Small intestine (tissue), 7 donors: ENCODE measurements at regions not wholly inside any gene's neighbourhood (a gene's known extent, or its start where the extent isn't known, plus 50 kb on each side); places are given as distances from the start of the nearest gene placed in this dataset.

Experiments used
- DNase-seq, 2 donors: peaks; one replicate each; pipeline versions ENCODE4 v3.0.0 to v3.0.0-alpha.2; 2013
- FAIRE-seq: peaks from 2 replicates; lab custom pipeline; 2012; peaks lifted over from hg19 to GRCh38; lab: Jason Lieb, UNC
- H3K27ac ChIP-seq, 3 donors: one replicate each; pipeline ENCODE4 v1.5.1; 2013; ENCODE audit warnings: low read length in 2 of 3, mild to moderate bottlenecking in 2 of 3, control low read depth in 1 of 3, inconsistent platforms in 1 of 3, low read depth in 1 of 3, moderate library complexity in 1 of 3
- H3K27me3 ChIP-seq, 3 donors: one replicate each; pipeline ENCODE4 v1.6.1; 2013; ENCODE audit warnings: low read length in 3 of 3, inconsistent platforms in 1 of 3; ENCODE audit not compliant: control insufficient read depth in 3 of 3, insufficient read depth in 3 of 3
- H3K36me3 ChIP-seq, 3 donors: one replicate each; pipeline ENCODE4 v1.6.1; 2013; ENCODE audit warnings: low read length in 3 of 3, inconsistent platforms in 1 of 3, low read depth in 1 of 3, mild to moderate bottlenecking in 1 of 3, moderate library complexity in 1 of 3; ENCODE audit not compliant: control insufficient read depth in 3 of 3, insufficient read depth in 2 of 3
- H3K4me1 ChIP-seq, 3 donors: one replicate each; pipeline ENCODE4 v1.6.1; 2013; ENCODE audit warnings: low read length in 2 of 3, inconsistent platforms in 1 of 3, low read depth in 1 of 3, mild to moderate bottlenecking in 1 of 3, moderate library complexity in 1 of 3; ENCODE audit not compliant: control insufficient read depth in 3 of 3, insufficient read depth in 2 of 3
- H3K4me3 ChIP-seq, 3 donors: one replicate each; pipeline ENCODE4 v1.5.1; 2013; ENCODE audit warnings: low read length in 3 of 3, control low read depth in 1 of 3, inconsistent platforms in 1 of 3, low read depth in 1 of 3, mild to moderate bottlenecking in 1 of 3, moderate library complexity in 1 of 3
- H3K9me3 ChIP-seq, 2 donors: one replicate each; pipeline ENCODE4 v1.6.1; 2013; ENCODE audit warnings: low read depth in 1 of 2, low read length in 1 of 2; ENCODE audit not compliant: control insufficient read depth in 2 of 2, insufficient read depth in 1 of 2
- WGBS, 3 donors: extraction: QIAGEN DNeasy Blood & Tissue Kit; methylation state at CpG; one replicate each; pipeline ENCODE4 v1.1.7; 2013; 5-methylcytosine and 5-hydroxymethylcytosine counted together
- donor health status: healthy with polysubstance abuse.
- donor health status: control.
- donor health status: control.
- donor health status: Bipolar disorder and iron deficiency.
- donor health status: healthy.

GRCh38 chr18:40739029-40739428 lies 1216.0 kb upstream of the PIK3C3 start:
- Histone ChIP-seq H3K4me1 (no peaks in the 10 kb centered on the region), H3K4me3 (no peak overlapping the region), H3K27me3 (no peaks in the 10 kb centered on the region), H3K36me3 (no peaks in the 10 kb centered on the region), H3K9me3 (no peaks in the 10 kb centered on the region), H3K27ac (no peak overlapping the region)
- WGBS, 3 donors: 64 to 71% (median 64%) methylated on average over 1 of the region's 1 CpG
- FAIRE-seq: no peak
- no peak for DNase-seq

- Histone ChIP-seq H3K9me3 (no peaks in the 10 kb centered on the region), H3K36me3 (no peaks in the 10 kb centered on the region), H3K27me3 (no peaks in the 10 kb centered on the region), H3K27ac (no peak overlapping the region), H3K4me3 (no peak overlapping the region), H3K4me1 (no peaks in the 10 kb centered on the region)
- DNase-seq: no peak
- WGBS, 3 donors: 77 to 84% (median 81%) methylated on average over 4 of the region's 4 CpGs
- FAIRE-seq: no peak
Measured at GRCh38 chr18:40738321-40738880, 1216.6 kb upstream of the PIK3C3 start.

GRCh38 chr18:40708726-40709125 lies 1246.3 kb upstream of the PIK3C3 start:
- no peak for FAIRE-seq
- H3K9me3 ChIP-seq: no peaks in the 10 kb centered on the region
- H3K4me3 ChIP-seq: no peak overlapping the region
- DNase-seq: no peak
- H3K36me3 ChIP-seq: no peaks in the 10 kb centered on the region
- no peak overlapping the region for H3K27ac ChIP-seq
- H3K4me1 ChIP-seq: no peaks in the 10 kb centered on the region
- no peaks in the 10 kb centered on the region for H3K27me3 ChIP-seq

- H3K9me3 ChIP-seq: no peaks in the 10 kb centered on the region
Measured at GRCh38 chr18:40707797-40708196, 1247.2 kb upstream of the PIK3C3 start.

GRCh38 chr18:40698129-40698528 lies 1256.9 kb upstream of the PIK3C3 start:
- no peak overlapping the region for H3K27ac ChIP-seq
- H3K4me1 ChIP-seq: no peaks in the 10 kb centered on the region
- peaks cover 0 to 6% of the 10 kb centered on the region in 2 donors for H3K9me3 ChIP-seq
- DNase-seq (no peak), FAIRE-seq (no peak)
- no peaks in the 10 kb centered on the region for H3K27me3 ChIP-seq
- no peaks in the 10 kb centered on the region for H3K36me3 ChIP-seq
- no peak overlapping the region for H3K4me3 ChIP-seq

More at GRCh38 chr18:40707797-40708196, 1247.2 kb upstream of the PIK3C3 start:
- no peak overlapping the region for H3K4me3 ChIP-seq
- 69 to 76% (median 72%) methylated on average over 1 of the region's 1 CpG for WGBS, 3 donors
- FAIRE-seq (no peak), DNase-seq (no peak)
- H3K4me1 ChIP-seq: no peaks in the 10 kb centered on the region
- H3K36me3 ChIP-seq: no peaks in the 10 kb centered on the region
- no peak overlapping the region for H3K27ac ChIP-seq
- no peaks in the 10 kb centered on the region for H3K27me3 ChIP-seq

GRCh38 chr18:40695526-40695925 lies 1259.5 kb upstream of the PIK3C3 start:
- Histone ChIP-seq H3K4me3 (no peak overlapping the region), H3K27me3 (no peaks in the 10 kb centered on the region), H3K9me3 (peaks cover 0 to 6% of the 10 kb centered on the region in 2 donors), H3K27ac (no peak overlapping the region), H3K4me1 (no peaks in the 10 kb centered on the region), H3K36me3 (no peaks in the 10 kb centered on the region)
- WGBS, 3 donors: 66 to 76% (median 71%) methylated on average over 1 of the region's 1 CpG
- FAIRE-seq (no peak), DNase-seq (no peak)

- FAIRE-seq: no peak
- Histone ChIP-seq H3K27ac (no peak overlapping the region), H3K9me3 (no peaks in the 10 kb centered on the region), H3K4me1 (no peaks in the 10 kb centered on the region), H3K36me3 (no peaks in the 10 kb centered on the region), H3K4me3 (no peak overlapping the region), H3K27me3 (no peaks in the 10 kb centered on the region)
- 39 to 65% (median 47%) methylated on average over 3 of the region's 3 CpGs for WGBS, 3 donors
- DNase-seq: no peak
Measured at GRCh38 chr18:40692871-40693270, 1262.2 kb upstream of the PIK3C3 start.

GRCh38 chr18:40690062-40690461 lies 1265.0 kb upstream of the PIK3C3 start:
- no peaks in the 10 kb centered on the region for H3K9me3 ChIP-seq
- no peaks in the 10 kb centered on the region for H3K27me3 ChIP-seq
- DNase-seq (no peak), FAIRE-seq (no peak)
- no peaks in the 10 kb centered on the region for H3K36me3 ChIP-seq
- 59 to 69% (median 59%) methylated on average over 2 of the region's 2 CpGs for WGBS, 3 donors
- H3K4me3 ChIP-seq: no peak overlapping the region
- H3K4me1 ChIP-seq: no peaks in the 10 kb centered on the region
- no peak overlapping the region for H3K27ac ChIP-seq

GRCh38 chr18:40687399-40687798 lies 1267.6 kb upstream of the PIK3C3 start:
- DNase-seq (no peak), FAIRE-seq (no peak)
- Histone ChIP-seq H3K4me3 (no peak overlapping the region), H3K27me3 (no peaks in the 10 kb centered on the region), H3K4me1 (no peaks in the 10 kb centered on the region), H3K36me3 (no peaks in the 10 kb centered on the region), H3K9me3 (no peaks in the 10 kb centered on the region), H3K27ac (no peak overlapping the region)
- 80 to 90% (median 86%) methylated on average over 2 of the region's 2 CpGs for WGBS, 3 donors
